ENCODE measurements at regions not wholly inside any gene's neighbourhood (a gene's known extent, or its start where the extent isn't known, plus 50 kb on each side); places are given as distances from the start of the nearest gene placed in this dataset.

DNA sequence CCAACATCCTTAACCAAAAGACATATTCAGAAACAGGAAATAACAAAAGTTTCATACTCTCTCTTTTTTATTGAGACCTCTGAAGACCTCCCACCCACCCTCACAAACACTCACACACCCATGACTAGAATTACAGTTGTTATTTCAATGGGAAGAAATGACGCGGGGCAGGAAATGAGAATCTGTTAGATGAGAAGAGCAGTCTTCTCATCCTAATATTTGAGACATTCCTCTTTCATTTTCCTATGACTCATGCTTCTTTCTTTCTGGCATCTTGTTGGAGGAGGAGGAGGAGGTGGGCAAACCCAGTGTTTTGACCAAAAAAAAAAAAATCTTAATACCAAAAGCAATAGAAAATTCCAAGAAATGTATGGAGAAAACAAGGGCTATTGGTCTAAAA, 179.5 kb upstream of the TARS1 start:
- TF ChIP-seq, protein P1, sequence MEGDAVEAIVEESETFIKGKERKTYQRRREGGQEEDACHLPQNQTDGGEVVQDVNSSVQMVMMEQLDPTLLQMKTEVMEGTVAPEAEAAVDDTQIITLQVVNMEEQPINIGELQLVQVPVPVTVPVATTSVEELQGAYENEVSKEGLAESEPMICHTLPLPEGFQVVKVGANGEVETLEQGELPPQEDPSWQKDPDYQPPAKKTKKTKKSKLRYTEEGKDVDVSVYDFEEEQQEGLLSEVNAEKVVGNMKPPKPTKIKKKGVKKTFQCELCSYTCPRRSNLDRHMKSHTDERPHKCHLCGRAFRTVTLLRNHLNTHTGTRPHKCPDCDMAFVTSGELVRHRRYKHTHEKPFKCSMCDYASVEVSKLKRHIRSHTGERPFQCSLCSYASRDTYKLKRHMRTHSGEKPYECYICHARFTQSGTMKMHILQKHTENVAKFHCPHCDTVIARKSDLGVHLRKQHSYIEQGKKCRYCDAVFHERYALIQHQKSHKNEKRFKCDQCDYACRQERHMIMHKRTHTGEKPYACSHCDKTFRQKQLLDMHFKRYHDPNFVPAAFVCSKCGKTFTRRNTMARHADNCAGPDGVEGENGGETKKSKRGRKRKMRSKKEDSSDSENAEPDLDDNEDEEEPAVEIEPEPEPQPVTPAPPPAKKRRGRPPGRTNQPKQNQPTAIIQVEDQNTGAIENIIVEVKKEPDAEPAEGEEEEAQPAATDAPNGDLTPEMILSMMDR (IDR thresholded peaks at IDR 0.05), result no peak
- TF ChIP-seq POLR2A (IDR thresholded peaks at IDR 0.05) (no peak), POLR2AphosphoS5 (IDR thresholded peaks at IDR 0.05) (no peak)
